GM23338 (cell line): ENCODE measurements at regions not wholly inside any gene's neighbourhood (a gene's known extent, or its start where the extent isn't known, plus 50 kb on each side); places are given as distances from the start of the nearest gene placed in this dataset.

Experiments
- CTCF ChIP-seq, 2 experiments: fragments of 200-600 bp in 1 of 2; sonication (generic) in 1 of 2; conservative IDR thresholded peaks; 2 replicates each; pipeline versions ENCODE4 v1.5.1 to v1.6.1; 2016 to 2017; ENCODE audit warnings: antibody characterized with exemption in 2 of 2, low read depth in 2 of 2, mild to moderate bottlenecking in 2 of 2, moderate library complexity in 1 of 2
- JUNB ChIP-seq: IDR thresholded peaks from one replicate; pipeline ENCODE4 v1.6.1; 2016; ENCODE audit warnings: antibody characterized with exemption; ENCODE audit not compliant: unreplicated experiment
- REST ChIP-seq: IDR thresholded peaks from one replicate; pipeline ENCODE4 v1.6.1; 2018; ENCODE audit warnings: antibody characterized with exemption; ENCODE audit not compliant: unreplicated experiment

- TF ChIP-seq REST (no peak), CTCF (conservative IDR thresholded peaks at IDR 0.05; ENCODE audit: low read depth in 2 of 2) (no peak), JUNB (no peak)
Measured at GRCh38 chr18:76546088-76546435, 51.0 kb upstream of the ZNF516 start.
